Lower leg skin (tissue), 3 donors: ENCODE measurements at regions not wholly inside any gene's neighbourhood (a gene's known extent, or its start where the extent isn't known, plus 50 kb on each side); places are given as distances from the start of the nearest gene placed in this dataset.

Source experiments
- CTCF ChIP-seq, 3 donors: fragments of 450-650 bp; IDR thresholded peaks; one replicate each; pipeline ENCODE4 v1.5.1; 2016; ENCODE audit warnings: antibody characterized with exemption in 3 of 3, mild to moderate bottlenecking in 3 of 3, moderate library complexity in 2 of 3
- POLR2A ChIP-seq, 2 donors: fragments of 450-650 bp; IDR thresholded peaks; one replicate each; pipeline ENCODE4 v1.6.1; 2016 to 2017; ENCODE audit warnings: antibody characterized with exemption in 2 of 2, mild to moderate bottlenecking in 1 of 2, moderate library complexity in 1 of 2

- no peak for TF ChIP-seq CTCF (IDR thresholded peaks at IDR 0.05)
- no peak for TF ChIP-seq POLR2A (IDR thresholded peaks at IDR 0.05)
Observed at GRCh38 chr14:73774241-73774570, 60.0 kb upstream of the PNMA1 start.
